HFFc6 (cell line): ENCODE measurements at regions not wholly inside any gene's neighbourhood (a gene's known extent, or its start where the extent isn't known, plus 50 kb on each side); places are given as distances from the start of the nearest gene placed in this dataset.

Experiments
- DNase-seq: peaks from one replicate; pipeline ENCODE4 v3.0.0-alpha.2; 2018
- H3K27ac Mint-ChIP-seq: 2 replicates; pipeline ENCODE4 v1.8.0; 2020; ENCODE audit warnings: mild to moderate bottlenecking, mixed read lengths
- H3K27me3 Mint-ChIP-seq: 2 replicates; pipeline ENCODE4 v1.8.0; 2021; ENCODE audit warnings: mild to moderate bottlenecking, moderate library complexity, mixed read lengths; ENCODE audit not compliant: insufficient read depth
- H3K36me3 Mint-ChIP-seq: 2 replicates; pipeline ENCODE4 v1.8.0; 2021; ENCODE audit warnings: low read depth, mixed read lengths
- H3K4me1 Mint-ChIP-seq: 2 replicates; pipeline ENCODE4 v1.8.0; 2020; ENCODE audit warnings: low read depth, mixed read lengths
- H3K4me3 Mint-ChIP-seq: 2 replicates; pipeline ENCODE4 v1.8.0; 2020; ENCODE audit warnings: mild to moderate bottlenecking, moderate library complexity, mixed read lengths
- H3K9me3 Mint-ChIP-seq: 2 replicates; pipeline ENCODE4 v1.8.0; 2020; ENCODE audit warnings: mild to moderate bottlenecking, mixed read lengths
- TF ChIP-seq, protein P1 (sequence below): fragments of 200-600 bp; sonication (generic); IDR thresholded peaks from 2 replicates; pipeline ENCODE4 v1.5.0; 2021; ENCODE audit warnings: antibody characterized with exemption, mild to moderate bottlenecking

DNA sequence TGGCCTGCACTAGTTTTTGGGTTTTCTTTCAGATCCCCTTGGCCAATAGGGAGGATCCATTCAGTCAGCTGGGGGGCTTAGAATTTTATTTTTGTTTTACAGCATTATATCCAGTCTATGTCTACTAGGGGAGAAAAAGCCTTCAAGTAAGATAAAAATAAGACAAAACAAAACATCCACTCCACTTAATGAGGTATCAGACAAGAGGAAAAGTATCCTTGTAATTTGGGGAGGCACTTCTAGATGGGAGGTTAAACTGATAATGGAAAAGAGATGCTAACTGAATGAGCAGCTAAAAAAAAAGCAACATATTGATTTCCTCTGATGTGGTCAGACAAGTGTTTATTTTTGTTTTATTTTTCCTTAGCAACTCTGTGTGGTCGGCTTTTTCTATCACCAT, 278.0 kb upstream of the ANO3 start:
- no peak for DNase-seq
- no peak overlapping the region for H3K27ac Mint-ChIP-seq
- no peaks in the 10 kb centered on the region for H3K9me3 Mint-ChIP-seq
- no peak overlapping the region for H3K4me3 Mint-ChIP-seq
- H3K4me1 Mint-ChIP-seq = no peaks in the 10 kb centered on the region
- H3K27me3 Mint-ChIP-seq = no peaks in the 10 kb centered on the region; the same call in 1 of the 2 replicates
- H3K36me3 Mint-ChIP-seq = no peaks in the 10 kb centered on the region
- TF ChIP-seq, protein P1, sequence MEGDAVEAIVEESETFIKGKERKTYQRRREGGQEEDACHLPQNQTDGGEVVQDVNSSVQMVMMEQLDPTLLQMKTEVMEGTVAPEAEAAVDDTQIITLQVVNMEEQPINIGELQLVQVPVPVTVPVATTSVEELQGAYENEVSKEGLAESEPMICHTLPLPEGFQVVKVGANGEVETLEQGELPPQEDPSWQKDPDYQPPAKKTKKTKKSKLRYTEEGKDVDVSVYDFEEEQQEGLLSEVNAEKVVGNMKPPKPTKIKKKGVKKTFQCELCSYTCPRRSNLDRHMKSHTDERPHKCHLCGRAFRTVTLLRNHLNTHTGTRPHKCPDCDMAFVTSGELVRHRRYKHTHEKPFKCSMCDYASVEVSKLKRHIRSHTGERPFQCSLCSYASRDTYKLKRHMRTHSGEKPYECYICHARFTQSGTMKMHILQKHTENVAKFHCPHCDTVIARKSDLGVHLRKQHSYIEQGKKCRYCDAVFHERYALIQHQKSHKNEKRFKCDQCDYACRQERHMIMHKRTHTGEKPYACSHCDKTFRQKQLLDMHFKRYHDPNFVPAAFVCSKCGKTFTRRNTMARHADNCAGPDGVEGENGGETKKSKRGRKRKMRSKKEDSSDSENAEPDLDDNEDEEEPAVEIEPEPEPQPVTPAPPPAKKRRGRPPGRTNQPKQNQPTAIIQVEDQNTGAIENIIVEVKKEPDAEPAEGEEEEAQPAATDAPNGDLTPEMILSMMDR = no peak

DNA sequence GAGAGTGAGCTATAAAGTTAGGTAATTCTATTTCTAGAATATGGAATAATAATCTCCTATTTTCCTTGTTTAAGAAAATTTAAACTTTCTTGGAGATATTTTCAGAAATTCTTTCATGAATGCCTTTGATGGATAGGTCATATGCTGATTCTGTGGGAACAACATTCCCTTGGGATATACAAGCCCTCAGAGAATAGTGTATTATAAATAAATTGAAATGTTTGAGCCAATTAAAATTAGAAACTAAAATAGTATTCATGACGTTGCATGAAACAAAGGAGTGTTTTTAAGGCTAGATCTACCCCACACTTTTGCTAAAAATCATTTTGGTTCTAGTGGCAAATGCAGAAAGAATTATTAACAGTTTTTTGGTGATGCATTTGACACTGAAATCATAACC, 269.3 kb upstream of the ANO3 start:
- no peak for DNase-seq
- H3K27me3 Mint-ChIP-seq = no peaks in the 10 kb centered on the region
- H3K27ac Mint-ChIP-seq = no peak overlapping the region
- H3K4me1 Mint-ChIP-seq = no peaks in the 10 kb centered on the region
- H3K36me3 Mint-ChIP-seq = no peaks in the 10 kb centered on the region
- no peaks in the 10 kb centered on the region for H3K9me3 Mint-ChIP-seq
- TF ChIP-seq, protein P1 = no peak
- H3K4me3 Mint-ChIP-seq = no peak overlapping the region

DNA sequence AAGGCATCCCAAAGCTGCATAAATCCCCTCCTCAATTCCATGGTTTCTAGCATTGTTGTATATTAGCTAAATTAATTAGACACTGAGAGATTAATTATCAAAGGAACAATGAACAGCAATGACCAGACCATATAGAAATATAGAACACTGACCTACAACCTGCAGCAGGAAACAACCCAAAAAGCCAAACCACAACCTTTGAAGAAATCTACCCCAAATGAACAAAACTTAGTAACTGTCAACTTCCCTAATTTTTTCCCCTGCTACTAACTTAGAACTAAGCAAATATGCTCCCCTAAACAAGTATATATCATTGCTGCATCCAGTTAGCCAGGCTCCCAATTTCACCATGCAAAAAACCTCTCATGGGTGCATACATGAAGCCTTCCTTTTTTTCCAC, 268.0 kb upstream of the ANO3 start:
- H3K4me3 Mint-ChIP-seq = no peak overlapping the region
- H3K9me3 Mint-ChIP-seq = no peaks in the 10 kb centered on the region
- H3K36me3 Mint-ChIP-seq = no peaks in the 10 kb centered on the region
- H3K27me3 Mint-ChIP-seq = no peaks in the 10 kb centered on the region
- H3K27ac Mint-ChIP-seq = no peak overlapping the region
- H3K4me1 Mint-ChIP-seq = no peaks in the 10 kb centered on the region
- TF ChIP-seq, protein P1 = no peak
- DNase-seq = no peak

DNA sequence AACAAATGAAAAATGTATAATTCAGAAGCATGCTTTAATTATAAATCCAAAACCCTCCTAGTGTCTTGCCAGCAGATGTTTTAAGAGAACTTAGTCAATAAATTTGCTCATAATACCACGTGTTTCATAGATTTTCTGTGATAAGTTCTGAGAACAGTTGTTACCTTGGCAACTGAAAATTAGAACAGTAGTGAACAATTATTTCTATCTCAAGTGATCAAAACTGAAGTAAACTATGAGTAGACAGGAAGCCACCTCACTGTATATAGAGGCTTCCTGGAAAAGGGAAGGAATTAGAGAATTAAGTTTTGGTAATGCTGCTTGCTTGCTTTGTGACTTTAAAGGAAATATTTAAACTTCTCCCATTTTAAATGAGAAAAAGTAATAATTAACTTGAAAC, 266.0 kb upstream of the ANO3 start:
- Mint-ChIP-seq H3K4me3 (no peak overlapping the region), H3K36me3 (no peaks in the 10 kb centered on the region), H3K27me3 (no peaks in the 10 kb centered on the region; the same call in 1 of the 2 replicates), H3K9me3 (no peaks in the 10 kb centered on the region; the same call in 1 of the 2 replicates), H3K27ac (no peak overlapping the region), H3K4me1 (no peaks in the 10 kb centered on the region)
- DNase-seq = no peak
- TF ChIP-seq, protein P1 = no peak

DNA sequence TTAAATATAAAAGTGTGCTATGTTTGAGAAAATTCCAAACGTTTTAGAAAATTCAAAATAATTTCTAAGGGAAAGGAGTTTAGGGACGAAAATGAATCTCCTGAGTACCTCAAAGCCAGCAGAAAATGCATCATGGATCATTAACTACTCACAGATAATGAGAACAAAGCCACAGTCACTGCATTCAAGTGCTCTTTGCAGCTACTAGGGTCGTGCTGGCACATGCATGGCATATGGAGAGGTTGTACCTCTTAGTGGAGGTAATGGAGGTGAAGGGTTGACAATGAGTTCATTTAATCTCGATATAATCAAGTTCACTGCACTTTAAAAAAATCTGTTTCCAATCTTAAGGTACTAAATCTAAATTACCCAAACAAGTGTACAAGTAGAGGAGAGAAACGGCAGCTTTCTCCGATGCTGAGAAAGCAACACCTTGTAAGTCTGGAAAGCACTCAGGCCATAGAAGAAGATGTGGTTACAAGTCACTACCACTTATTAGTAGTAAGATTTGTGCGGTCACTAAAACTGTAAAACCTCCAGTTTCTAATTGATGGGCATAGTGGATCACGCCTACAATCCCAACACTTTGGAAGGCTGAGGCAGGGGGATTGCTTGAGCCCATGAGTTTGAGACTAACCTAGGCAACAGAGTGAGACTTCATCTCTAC, 261.1 kb upstream of the ANO3 start:
- no peak for DNase-seq
- Mint-ChIP-seq H3K4me1 (no peaks in the 10 kb centered on the region), H3K4me3 (no peak overlapping the region), H3K36me3 (no peaks in the 10 kb centered on the region), H3K27me3 (no peaks in the 10 kb centered on the region; the same call in 1 of the 2 replicates), H3K9me3 (no peaks in the 10 kb centered on the region; the same call in 1 of the 2 replicates), H3K27ac (no peak overlapping the region)
- TF ChIP-seq, protein P1 = no peak
